ENCODE measurements at regions not wholly inside any gene's neighbourhood (a gene's known extent, or its start where the extent isn't known, plus 50 kb on each side); places are given as distances from the start of the nearest gene placed in this dataset.

GRCh38 chr16:63038397-63039106 lies 1002.3 kb upstream of the CDH8 start:
- peak; percentile 6 for DNase-seq

GRCh38 chr16:63037761-63038396 lies 1001.6 kb upstream of the CDH8 start:
- peak; percentile 92 for DNase-seq

- no peak for DNase-seq
Measured at GRCh38 chr16:63018581-63019223, 982.5 kb upstream of the CDH8 start.

- DNase-seq = no peak
Measured at GRCh38 chr16:63008688-63009087, 972.5 kb upstream of the CDH8 start.

- DNase-seq = no peak
Measured at GRCh38 chr16:63005356-63005755, 969.1 kb upstream of the CDH8 start.

- DNase-seq = no peak
Measured at GRCh38 chr16:62989480-62989879, 953.2 kb upstream of the CDH8 start.

GRCh38 chr16:62985722-62986121 lies 949.5 kb upstream of the CDH8 start:
- DNase-seq = no peak

- no peak for DNase-seq
Measured at GRCh38 chr16:62978451-62978850, 942.2 kb upstream of the CDH8 start.

GRCh38 chr16:62977876-62978275 lies 941.6 kb upstream of the CDH8 start:
- DNase-seq = no peak

- no peak for DNase-seq
Measured at GRCh38 chr16:62974424-62974823, 938.2 kb upstream of the CDH8 start.

- DNase-seq = no peak
Measured at GRCh38 chr16:62970851-62971250, 934.6 kb upstream of the CDH8 start.

GRCh38 chr16:62969711-62970318 lies 933.6 kb upstream of the CDH8 start:
- no peak for DNase-seq

- DNase-seq = no peak
Measured at GRCh38 chr16:62967611-62968010, 931.4 kb upstream of the CDH8 start.

- DNase-seq = no peak
Measured at GRCh38 chr16:62967163-62967562, 930.9 kb upstream of the CDH8 start.

GRCh38 chr16:62966626-62967025 lies 930.4 kb upstream of the CDH8 start:
- no peak for DNase-seq

GRCh38 chr16:62965831-62966230 lies 929.6 kb upstream of the CDH8 start:
- DNase-seq = no peak

- DNase-seq = peak; percentile 86
Measured at GRCh38 chr16:62963846-62964245, 927.6 kb upstream of the CDH8 start.

GRCh38 chr16:62955033-62955349 lies 918.8 kb upstream of the CDH8 start:
- no peak for DNase-seq

GRCh38 chr16:62954144-62955032 lies 918.1 kb upstream of the CDH8 start:
- no peak for DNase-seq

- no peak for DNase-seq
Measured at GRCh38 chr16:62950351-62950750, 914.1 kb upstream of the CDH8 start.

- DNase-seq = no peak
Measured at GRCh38 chr16:62940569-62940968, 904.3 kb upstream of the CDH8 start.

GRCh38 chr16:62939687-62940086 lies 903.4 kb upstream of the CDH8 start:
- DNase-seq = no peak

GRCh38 chr16:62933929-62934328 lies 897.7 kb upstream of the CDH8 start:
- no peak for DNase-seq

All from NCI-H526 treated with DMSO at 0.1 percent for 48 hours (cell line).